ENCODE measurements at regions not wholly inside any gene's neighbourhood (a gene's known extent, or its start where the extent isn't known, plus 50 kb on each side); places are given as distances from the start of the nearest gene placed in this dataset.

GRCh38 chr20:41989039-41989679 lies 371.0 kb upstream of the CHD6 start:
- Histone ChIP-seq H3K27ac (no peak overlapping the region), H3K36me3 (no peaks in the 10 kb centered on the region), H3K4me3 (no peak overlapping the region), H3K9me3 (no peaks in the 10 kb centered on the region), H3K9ac (ENCODE audit: low read depth in 2 of 2, low read length in 2 of 2) (no peak overlapping the region), H3K4me1 (no peaks in the 10 kb centered on the region), H3K27me3 (no peaks in the 10 kb centered on the region)
- no peak for TF ChIP-seq CTCF (IDR thresholded peaks at IDR 0.05)
- intact Hi-C loops (cut with DNase I) = no loop called here
- DNase-seq = no peak

- no peaks in the 10 kb centered on the region for H3K36me3 ChIP-seq
- no peak overlapping the region for H3K4me3 ChIP-seq
- H3K27ac ChIP-seq = no peak overlapping the region
- no peak for DNase-seq
- no peaks in the 10 kb centered on the region for H3K9me3 ChIP-seq
- no peaks in the 10 kb centered on the region for H3K4me1 ChIP-seq
- TF ChIP-seq CTCF (IDR thresholded peaks at IDR 0.05) = no peak
- no peak overlapping the region for H3K9ac ChIP-seq (ENCODE audit: low read depth in 2 of 2, low read length in 2 of 2)
- intact Hi-C loops (cut with DNase I) = no loop called here
- H3K27me3 ChIP-seq = no peaks in the 10 kb centered on the region
Observed at GRCh38 chr20:41984031-41984430, 365.9 kb upstream of the CHD6 start.

DNA sequence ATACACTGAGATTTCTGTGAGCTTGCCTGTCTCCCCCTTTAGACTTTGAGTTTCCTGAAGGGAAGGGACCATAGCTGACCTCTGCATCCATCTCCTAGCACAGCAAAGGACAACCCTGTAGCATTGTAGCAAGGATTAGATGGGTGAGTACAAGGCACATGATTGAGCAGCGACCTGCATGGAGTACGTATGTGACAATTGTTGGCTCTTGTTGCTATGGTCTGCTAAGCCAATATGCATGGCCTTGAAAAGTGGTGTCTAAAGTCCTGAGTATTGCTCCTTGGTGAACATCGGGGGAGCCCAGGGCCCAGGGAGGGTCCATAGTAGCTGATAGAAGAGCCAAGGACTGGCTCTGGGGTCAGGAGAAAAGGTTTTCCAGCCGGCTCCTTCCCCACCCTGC lies 365.0 kb upstream of the CHD6 start:
- H3K4me1 ChIP-seq = no peaks in the 10 kb centered on the region
- no peaks in the 10 kb centered on the region for H3K36me3 ChIP-seq
- no peak overlapping the region for H3K9ac ChIP-seq (ENCODE audit: low read depth in 2 of 2, low read length in 2 of 2)
- H3K9me3 ChIP-seq = no peaks in the 10 kb centered on the region
- DNase-seq = no peak
- H3K27me3 ChIP-seq = no peaks in the 10 kb centered on the region
- no peak overlapping the region for H3K4me3 ChIP-seq
- intact Hi-C loops (cut with DNase I) = no loop called here
- H3K27ac ChIP-seq = no peak overlapping the region
- no peak for TF ChIP-seq CTCF (IDR thresholded peaks at IDR 0.05)

GRCh38 chr20:41981746-41982145 lies 363.6 kb upstream of the CHD6 start:
- no peak overlapping the region for H3K4me3 ChIP-seq
- DNase-seq = no peak
- no peaks in the 10 kb centered on the region for H3K36me3 ChIP-seq
- H3K9ac ChIP-seq (ENCODE audit: low read depth in 2 of 2, low read length in 2 of 2) = no peak overlapping the region
- H3K27me3 ChIP-seq = no peaks in the 10 kb centered on the region
- no peak for TF ChIP-seq CTCF (IDR thresholded peaks at IDR 0.05)
- intact Hi-C loops (cut with DNase I) = no loop called here
- no peaks in the 10 kb centered on the region for H3K4me1 ChIP-seq
- no peak overlapping the region for H3K27ac ChIP-seq
- no peaks in the 10 kb centered on the region for H3K9me3 ChIP-seq

DNA sequence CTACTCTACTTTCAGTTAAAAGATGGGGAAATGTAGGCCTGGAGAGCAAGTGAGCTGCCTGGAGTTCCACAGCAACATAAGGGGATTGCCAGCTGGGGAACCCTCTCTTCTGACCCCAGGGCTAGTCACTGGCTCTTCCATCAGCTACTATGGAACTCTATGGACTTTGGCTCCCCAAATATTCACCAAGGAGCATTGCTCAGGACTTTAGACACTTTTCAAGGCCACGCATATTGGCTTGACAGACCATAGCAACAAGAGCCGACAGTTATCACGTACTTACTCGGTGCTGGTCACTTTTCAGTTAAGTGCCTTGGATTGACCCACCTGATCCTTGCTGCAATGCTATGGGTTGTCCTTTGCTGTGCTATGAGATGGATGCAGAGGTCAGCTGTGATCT lies 360.7 kb upstream of the CHD6 start:
- H3K4me1 ChIP-seq = no peaks in the 10 kb centered on the region
- no peaks in the 10 kb centered on the region for H3K9me3 ChIP-seq
- H3K9ac ChIP-seq (ENCODE audit: low read depth in 2 of 2, low read length in 2 of 2) = no peak overlapping the region
- no peak overlapping the region for H3K27ac ChIP-seq
- DNase-seq = no peak
- no peak for TF ChIP-seq CTCF (IDR thresholded peaks at IDR 0.05)
- H3K36me3 ChIP-seq = no peaks in the 10 kb centered on the region
- H3K4me3 ChIP-seq = no peak overlapping the region
- intact Hi-C loops (cut with DNase I) = no loop called here
- H3K27me3 ChIP-seq = no peaks in the 10 kb centered on the region

Data from colonic mucosa (tissue), 4 donors.